Heart left ventricle (tissue), 13 donors: ENCODE measurements at regions not wholly inside any gene's neighbourhood (a gene's known extent, or its start where the extent isn't known, plus 50 kb on each side); places are given as distances from the start of the nearest gene placed in this dataset.

ENCODE experiments used
- CTCF ChIP-seq, 12 donors: fragments of 200-600 bp; sonication (generic) in 4 of 12; IDR thresholded peaks; one replicate each; pipeline versions ENCODE4 v1.5.0 to v1.8.0; 2018 to 2022; ENCODE audit warnings: antibody characterized with exemption in 12 of 12, mild to moderate bottlenecking in 5 of 12
- POLR2A ChIP-seq, 2 donors: fragments of 450-650 bp; IDR thresholded peaks; one replicate each; pipeline ENCODE4 v1.6.1; 2017; ENCODE audit warnings: antibody characterized with exemption in 2 of 2, mild to moderate bottlenecking in 2 of 2, moderate library complexity in 2 of 2
- donor health status: ischemic (EF 13 %, LVEDD 7.1; RV severe dilation, severe dysfunction).
- donor health status: DM: no; HTN: yes; CAD: no.
- donor health status: DM: no; HTN: no; CAD: no.
- donor health status: ischemic (EF 25% LVEDD 6.9; RV normal size, moderate dysfunction).
- donor health status: ischemic (EF 25% LVEDD 5.7; RV mildly dilated, moderate dysfunction).
- donor health status: ischemic (EF 35%, LVEDD 5.7; RV mildly dilated, moderate dysfunction).
- donor health status: nonischemic (EF 11% LVEDD 7.7; RV severe dilation, severe dysfunction).
- donor health status: DM: yes; HTN: yes; CAD: no.
- donor health status: PGD.
- donor health status: ischemic (EF 29% LVEDD 5.4; RV normal size, mild dysfunction).
- donor health status: nonischemic (EF 23%, LVEDD 6.1; RV moderate dilation, normal function).

DNA sequence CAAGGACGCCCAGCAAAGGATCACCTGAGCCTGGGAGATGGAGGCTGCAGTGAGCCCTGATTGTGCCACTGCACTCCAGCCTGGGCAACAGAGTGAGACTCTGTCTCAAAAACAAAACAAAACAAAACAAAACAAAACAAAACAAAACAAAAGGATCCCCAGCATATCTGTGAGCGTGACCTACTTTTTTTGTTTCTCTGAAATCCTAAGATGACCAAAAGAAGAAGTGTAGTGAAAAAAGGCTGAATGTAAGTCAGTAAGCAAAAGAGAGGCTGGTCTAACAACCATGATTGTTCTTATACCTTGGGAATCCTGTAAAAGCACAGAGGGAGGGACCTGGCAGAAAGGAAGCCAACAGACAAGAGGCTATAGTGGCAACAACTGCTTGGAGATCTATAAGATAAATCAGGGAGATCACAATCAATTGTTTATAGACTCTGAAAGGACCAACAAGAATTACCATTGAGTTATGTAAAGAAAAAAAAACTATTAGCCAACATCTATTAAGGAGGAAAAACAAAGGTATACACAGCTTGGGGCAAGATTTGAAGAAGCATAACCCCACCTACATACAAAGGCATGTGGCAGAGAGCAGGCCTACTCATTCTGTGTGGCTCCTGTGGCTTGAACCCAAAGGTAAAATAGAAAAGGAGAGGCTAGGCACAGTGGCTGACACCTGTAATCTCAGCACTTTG is 255.2 kb upstream of the KLF14 start:
- TF ChIP-seq CTCF (IDR thresholded peaks at IDR 0.05), result no peak
- TF ChIP-seq POLR2A (IDR thresholded peaks at IDR 0.05), result no peak
